Neural cell (in vitro differentiated cells): ENCODE measurements at regions not wholly inside any gene's neighbourhood (a gene's known extent, or its start where the extent isn't known, plus 50 kb on each side); places are given as distances from the start of the nearest gene placed in this dataset.

Experiments
- H2AFZ ChIP-seq: fragments of 200-600, 300-800 bp; sonication (generic), shearing (Covaris generic); 2 replicates; pipeline ENCODE4 v1.6.0; 2014; ENCODE audit warnings: low read depth, mild to moderate bottlenecking, antibody characterized with exemption, low read length, moderate library complexity
- H3F3A ChIP-seq: fragments of 200-600 bp; shearing (Covaris generic); 2 replicates; pipeline ENCODE4 v1.6.1; 2016; ENCODE audit warnings: mild to moderate bottlenecking, moderate library complexity, mixed read lengths, antibody characterized with exemption, low read length; ENCODE audit not compliant: insufficient read depth, poor library complexity, severe bottlenecking
- H3K27ac ChIP-seq: fragments of 200-600, 300-800 bp; sonication (generic), shearing (Covaris generic); 2 replicates; pipeline ENCODE4 v1.5.1; 2014; ENCODE audit warnings: mild to moderate bottlenecking, low read length, moderate library complexity
- H3K27me3 ChIP-seq: fragments of 300-800, 200-600 bp; sonication (generic), shearing (Covaris generic); 2 replicates; pipeline ENCODE4 v1.6.0; 2014; ENCODE audit warnings: mild to moderate bottlenecking, low read depth, low read length, moderate library complexity; ENCODE audit not compliant: insufficient read depth
- H3K36me3 ChIP-seq: fragments of 300-800, 200-600 bp; sonication (generic), shearing (Covaris generic); 2 replicates; pipeline ENCODE4 v1.5.1; 2014; ENCODE audit warnings: mild to moderate bottlenecking, antibody characterized with exemption, low read length, moderate library complexity; ENCODE audit not compliant: insufficient read depth
- H3K4me2 ChIP-seq: fragments of 300-800, 200-600 bp; sonication (generic), shearing (Covaris generic); 2 replicates; pipeline ENCODE4 v1.6.0; 2014; ENCODE audit warnings: mild to moderate bottlenecking, low read length
- H3K4me3 ChIP-seq: fragments of 300-800, 200-600 bp; sonication (generic), shearing (Covaris generic); 2 replicates; pipeline ENCODE4 v1.5.1; 2014; ENCODE audit warnings: mild to moderate bottlenecking, low read length, moderate library complexity
- H3K79me2 ChIP-seq: fragments of 200-600 bp; shearing (Covaris generic); replicated peaks from 2 replicates; pipeline ENCODE4 v1.6.0; 2014; ENCODE audit warnings: mild to moderate bottlenecking, low read length, moderate library complexity; ENCODE audit not compliant: insufficient read depth
- H3K9ac ChIP-seq: fragments of 300-800, 200-600 bp; sonication (generic), shearing (Covaris generic); 2 replicates; pipeline ENCODE4 v1.6.1; 2016; ENCODE audit warnings: mild to moderate bottlenecking, low read length, mixed read lengths
- H3K9me2 ChIP-seq: fragments of 200-600 bp; shearing (Covaris generic); 2 replicates; pipeline ENCODE4 v1.6.1; 2016; ENCODE audit warnings: mild to moderate bottlenecking, low read length, mixed read lengths; ENCODE audit not compliant: insufficient read depth
- H3K9me3 ChIP-seq: fragments of 200-600, 300-800 bp; sonication (generic), shearing (Covaris generic); 2 replicates; pipeline ENCODE4 v1.6.1; 2016; ENCODE audit warnings: mild to moderate bottlenecking, mixed run types, low read length, moderate library complexity, mixed read lengths
- H4K20me1 ChIP-seq: fragments of 200-600 bp; shearing (Covaris generic); 2 replicates; pipeline ENCODE4 v1.6.1; 2016; ENCODE audit warnings: mild to moderate bottlenecking, mixed run types; ENCODE audit not compliant: insufficient read depth
- CTCF ChIP-seq: fragments of 450-650 bp; IDR thresholded peaks from 2 replicates; pipeline ENCODE4 v1.5.1; 2014; ENCODE audit warnings: antibody characterized with exemption, mild to moderate bottlenecking, moderate library complexity; ENCODE audit not compliant: poor library complexity, severe bottlenecking
- EP300 ChIP-seq: fragments of 450-650 bp; conservative IDR thresholded peaks from 2 replicates; pipeline ENCODE4 v1.6.1; 2014; ENCODE audit warnings: antibody characterized with exemption, mild to moderate bottlenecking, moderate library complexity; ENCODE audit not compliant: poor library complexity, severe bottlenecking
- EZH2 ChIP-seq: fragments of 200-600, 300-800 bp; shearing (Covaris generic), sonication (generic); IDR thresholded peaks from 2 replicates; pipeline ENCODE4 v1.6.1; 2014; ENCODE audit warnings: antibody characterized with exemption, low read length, borderline replicate concordance, mild to moderate bottlenecking; ENCODE audit not compliant: insufficient read depth, poor library complexity, severe bottlenecking
- MXI1 ChIP-seq: fragments of 450-650 bp; conservative IDR thresholded peaks from 2 replicates; pipeline ENCODE4 v1.6.1; 2014; ENCODE audit warnings: antibody characterized with exemption, mild to moderate bottlenecking; ENCODE audit not compliant: poor library complexity, severe bottlenecking
- POLR2AphosphoS5 ChIP-seq: IDR thresholded peaks from 2 replicates; pipeline ENCODE4 v1.6.1; 2012
- RAD21 ChIP-seq: fragments of 450-650 bp; conservative IDR thresholded peaks from 2 replicates; pipeline ENCODE4 v1.6.1; 2014; ENCODE audit warnings: antibody characterized with exemption, mild to moderate bottlenecking, moderate library complexity
- REST ChIP-seq: IDR thresholded peaks from 2 replicates; pipeline ENCODE4 v1.6.1; 2012; ENCODE audit warnings: borderline replicate concordance
- SMC3 ChIP-seq: fragments of 450-650 bp; conservative IDR thresholded peaks from 2 replicates; pipeline ENCODE4 v1.6.1; 2014; ENCODE audit warnings: antibody characterized with exemption, mild to moderate bottlenecking, moderate library complexity; ENCODE audit not compliant: poor library complexity
- TAF1 ChIP-seq: IDR thresholded peaks from 2 replicates; pipeline ENCODE4 v1.6.1; 2012; ENCODE audit warnings: low read depth

GRCh38 chr5:110896901-110897300 lies 158.1 kb downstream of the SLC25A46 start:
- Histone ChIP-seq H3K9me3 (no peaks in the 10 kb centered on the region), H3K79me2 (no peaks in the 10 kb centered on the region), H3K4me3 (no peak overlapping the region), H2AFZ (no peak overlapping the region), H3K9me2 (no peaks in the 10 kb centered on the region), H3K36me3 (no peaks in the 10 kb centered on the region), H4K20me1 (no peaks in the 10 kb centered on the region), H3K27me3 (no peaks in the 10 kb centered on the region), H3K27ac (no peak overlapping the region), H3F3A (no peaks in the 10 kb centered on the region), H3K4me2 (no peak overlapping the region), H3K9ac (no peak overlapping the region)
- TF ChIP-seq RAD21 (no peak), EZH2 (no peak), REST (no peak), POLR2AphosphoS5 (no peak), EP300 (no peak), CTCF (no peak), SMC3 (no peak), MXI1 (no peak), TAF1 (no peak)

- no peaks in the 10 kb centered on the region for H3K27me3 ChIP-seq
- no peaks in the 10 kb centered on the region for H4K20me1 ChIP-seq
- H3F3A ChIP-seq: no peaks in the 10 kb centered on the region
- H3K9me3 ChIP-seq: no peaks in the 10 kb centered on the region
- TF ChIP-seq TAF1 (no peak), CTCF (no peak)
- H3K27ac ChIP-seq: no peak overlapping the region
- no peak overlapping the region for H2AFZ ChIP-seq
- no peak overlapping the region for H3K4me3 ChIP-seq
- H3K4me2 ChIP-seq: no peak overlapping the region
- H3K9me2 ChIP-seq: no peaks in the 10 kb centered on the region
- H3K79me2 ChIP-seq: no peaks in the 10 kb centered on the region
- H3K36me3 ChIP-seq: no peaks in the 10 kb centered on the region
- no peak overlapping the region for H3K9ac ChIP-seq
Measured at GRCh38 chr5:110899566-110900412, 161.0 kb downstream of the SLC25A46 start.
